ENCODE measurements at regions not wholly inside any gene's neighbourhood (a gene's known extent, or its start where the extent isn't known, plus 50 kb on each side); places are given as distances from the start of the nearest gene placed in this dataset.
A peak's percentile ranks its signal among the peaks of the same experiment; 100 is the strongest.

GRCh38 chr4:137614491-137614890 lies 82.2 kb upstream of the PCDH18 start:
- DNase-seq, result no peak

GRCh38 chr4:137611998-137612700 lies 79.9 kb upstream of the PCDH18 start:
- no peak for DNase-seq

- DNase-seq, result peak; percentile 7
Measured at GRCh38 chr4:137610960-137611359, 78.7 kb upstream of the PCDH18 start.

- DNase-seq, result no peak
Measured at GRCh38 chr4:137609718-137610430, 77.6 kb upstream of the PCDH18 start.

GRCh38 chr4:137608085-137608484 lies 75.8 kb upstream of the PCDH18 start:
- no peak for DNase-seq

GRCh38 chr4:137602436-137602835 lies 70.1 kb upstream of the PCDH18 start:
- no peak for DNase-seq

- DNase-seq, result no peak
Measured at GRCh38 chr4:137601934-137602333, 69.6 kb upstream of the PCDH18 start.

- no peak for DNase-seq
Measured at GRCh38 chr4:137599734-137600133, 67.4 kb upstream of the PCDH18 start.

GRCh38 chr4:137597752-137598430 lies 65.6 kb upstream of the PCDH18 start:
- DNase-seq, result no peak

GRCh38 chr4:137587796-137588195 lies 55.5 kb upstream of the PCDH18 start:
- no peak for DNase-seq

GRCh38 chr4:137583671-137584070 lies 51.4 kb upstream of the PCDH18 start:
- no peak for DNase-seq

All from hematopoietic multipotent progenitor cell treated with erythropoietin and hydrocortisone succinate and interleukin-3 and kit ligand, for 4 days (in vitro differentiated cells).